RWPE2 (cell line): ENCODE measurements at regions not wholly inside any gene's neighbourhood (a gene's known extent, or its start where the extent isn't known, plus 50 kb on each side); places are given as distances from the start of the nearest gene placed in this dataset.

Experiments used
- ATAC-seq: fragments of 200-7000 bp; cut with Tn5 transposase; 3 replicates; pipeline ENCODE4 v1.9.1; 2021; ENCODE audit warnings: low read depth
- DNase-seq: peaks from one replicate; pipeline ENCODE4 v3.0.0-alpha.2; 2020; ENCODE audit warnings: low spot score
- H3K27ac ChIP-seq: fragments of 450-650 bp; 2 replicates; pipeline ENCODE4 v1.5.1; 2017; ENCODE audit warnings: mild to moderate bottlenecking; ENCODE audit not compliant: poor library complexity, severe bottlenecking
- H3K27me3 ChIP-seq: fragments of 250-450 bp; sonication (Bioruptor Pico); 2 replicates; pipeline ENCODE4 v1.5.1; 2021; ENCODE audit warnings: mild to moderate bottlenecking, moderate library complexity; ENCODE audit not compliant: insufficient read depth, poor library complexity, severe bottlenecking
- H3K36me3 ChIP-seq: fragments of 250-450 bp; sonication (Bioruptor Pico); 2 replicates; pipeline ENCODE4 v1.5.1; 2020; ENCODE audit warnings: low read depth, mild to moderate bottlenecking, moderate library complexity
- H3K4me1 ChIP-seq: fragments of 250-450 bp; sonication (Bioruptor Pico); 2 replicates; pipeline ENCODE4 v1.5.1; 2021; ENCODE audit warnings: mild to moderate bottlenecking, moderate library complexity; ENCODE audit not compliant: insufficient read depth, poor library complexity, severe bottlenecking
- H3K4me3 ChIP-seq: fragments of 250-450 bp; sonication (Bioruptor Pico); 2 replicates; pipeline ENCODE4 v1.5.1; 2021; ENCODE audit warnings: mild to moderate bottlenecking, moderate library complexity; ENCODE audit not compliant: severe bottlenecking
- H3K9me3 ChIP-seq: fragments of 250-450 bp; sonication (Bioruptor Pico); 2 replicates; pipeline ENCODE4 v1.5.1; 2021; ENCODE audit warnings: mild to moderate bottlenecking, moderate library complexity; ENCODE audit not compliant: severe bottlenecking
- CTCF ChIP-seq: fragments of 450-650 bp; IDR thresholded peaks from one replicate; pipeline ENCODE4 v1.5.1; 2017; ENCODE audit warnings: mild to moderate bottlenecking, moderate library complexity; ENCODE audit not compliant: poor library complexity, severe bottlenecking

GRCh38 chr9:99309141-99309939 lies 87.3 kb downstream of the SEC61B start:
- H3K9me3 ChIP-seq: no peaks in the 10 kb centered on the region
- no peak overlapping the region for H3K27ac ChIP-seq
- TF ChIP-seq CTCF: no peak
- H3K4me1 ChIP-seq: no peaks in the 10 kb centered on the region
- no peaks in the 10 kb centered on the region for H3K27me3 ChIP-seq
- H3K36me3 ChIP-seq: no peaks in the 10 kb centered on the region
- DNase-seq: no peak
- H3K4me3 ChIP-seq: no peak overlapping the region
- no peak for ATAC-seq

- no peak overlapping the region for H3K27ac ChIP-seq
- no peak for ATAC-seq
These were observed 90.7 kb downstream of the SEC61B start for GRCh38 chr9:99312736-99313135.

GRCh38 chr9:99319048-99319447 lies 97.0 kb downstream of the SEC61B start:
- DNase-seq: no peak
- Histone ChIP-seq H3K27ac (no peak overlapping the region), H3K9me3 (no peaks in the 10 kb centered on the region), H3K4me3 (no peak overlapping the region), H3K4me1 (no peaks in the 10 kb centered on the region), H3K27me3 (no peaks in the 10 kb centered on the region), H3K36me3 (no peaks in the 10 kb centered on the region)
- ATAC-seq: no peak
- TF ChIP-seq CTCF: no peak

More at GRCh38 chr9:99312736-99313135, 90.7 kb downstream of the SEC61B start:
- DNase-seq: no peak
- Histone ChIP-seq H3K36me3 (no peaks in the 10 kb centered on the region), H3K9me3 (no peaks in the 10 kb centered on the region), H3K4me1 (no peaks in the 10 kb centered on the region), H3K27me3 (no peaks in the 10 kb centered on the region), H3K4me3 (no peak overlapping the region)
- no peak for TF ChIP-seq CTCF

- Histone ChIP-seq H3K4me1 (no peaks in the 10 kb centered on the region), H3K9me3 (no peaks in the 10 kb centered on the region), H3K27me3 (no peaks in the 10 kb centered on the region), H3K36me3 (no peaks in the 10 kb centered on the region), H3K4me3 (no peak overlapping the region), H3K27ac (no peak overlapping the region)
- DNase-seq: no peak
- peak; percentile 21; the same call in 1 of the 3 replicates for ATAC-seq
- TF ChIP-seq CTCF: no peak
These were observed 100.2 kb downstream of the SEC61B start for GRCh38 chr9:99322299-99322698.
